ENCODE measurements at regions not wholly inside any gene's neighbourhood (a gene's known extent, or its start where the extent isn't known, plus 50 kb on each side); places are given as distances from the start of the nearest gene placed in this dataset.

- DNase-seq (ENCODE audit: low read depth, low spot score) (no peak), FAIRE-seq (no peak)
- Histone ChIP-seq H3K4me2 (ENCODE audit: control insufficient read depth, extremely low read depth, insufficient read depth, low read depth, low read length) (no peak overlapping the region), H3K79me2 (ENCODE audit: control insufficient read depth, insufficient read depth, low read length) (no peaks in the 10 kb centered on the region), H3K27me3 (ENCODE audit: control insufficient read depth, extremely low read depth, insufficient read depth, low read length) (no peaks in the 10 kb centered on the region), H3K36me3 (ENCODE audit: control insufficient read depth in 2 of 2, extremely low read depth in 1 of 2, insufficient read depth in 2 of 2, low read length in 2 of 2) (no peaks in the 10 kb centered on the region), H2AFZ (ENCODE audit: control insufficient read depth, low read length) (no peak overlapping the region), H3K27ac (ENCODE audit: control insufficient read depth, insufficient read depth, low read length) (no peak overlapping the region), H3K4me3 (ENCODE audit: control insufficient read depth in 2 of 3, extremely low read depth in 1 of 3, insufficient read depth in 2 of 3, low read depth in 1 of 3, low read length in 3 of 3) (no peak overlapping the region), H3K9me3 (ENCODE audit: control insufficient read depth, low read depth, low read length) (no peaks in the 10 kb centered on the region), H3K9ac (ENCODE audit: control insufficient read depth, extremely low read depth, insufficient read depth, low read length) (no peak overlapping the region), H3K4me1 (ENCODE audit: control insufficient read depth, extremely low read depth, insufficient read depth, low read length) (no peaks in the 10 kb centered on the region), H4K20me1 (ENCODE audit: control insufficient read depth, extremely low read depth, insufficient read depth, low read length) (no peaks in the 10 kb centered on the region), H3K9me1 (ENCODE audit: control insufficient read depth, extremely low read depth, insufficient read depth, low read length) (no peaks in the 10 kb centered on the region)
- dilution Hi-C loops (cut with MboI; ENCODE audit: extremely low pct_ligation_motif_present, low sequenced_read_pairs), result no loop called here
- no peak for TF ChIP-seq CTCF (optimal IDR thresholded peaks at IDR 0.05 in 1 of 3, IDR thresholded peaks at IDR 0.05 in 1 of 3, conservative IDR thresholded peaks at IDR 0.05 in 1 of 3; ENCODE audit: extremely low read depth in 1 of 3, insufficient read depth in 2 of 3, low read length in 3 of 3)
- no peak for TF ChIP-seq EZH2 (IDR thresholded peaks at IDR 0.05; ENCODE audit: low read length)
Observed at GRCh38 chr4:17126321-17126966, 228.0 kb upstream of the LDB2 start.

- no peaks in the 10 kb centered on the region for H3K27me3 ChIP-seq (ENCODE audit: control insufficient read depth, extremely low read depth, insufficient read depth, low read length)
- no peaks in the 10 kb centered on the region for H3K9me3 ChIP-seq (ENCODE audit: control insufficient read depth, low read depth, low read length)
- no peak overlapping the region for H3K4me2 ChIP-seq (ENCODE audit: control insufficient read depth, extremely low read depth, insufficient read depth, low read depth, low read length)
- TF ChIP-seq CTCF (optimal IDR thresholded peaks at IDR 0.05 in 1 of 3, IDR thresholded peaks at IDR 0.05 in 1 of 3, conservative IDR thresholded peaks at IDR 0.05 in 1 of 3; ENCODE audit: extremely low read depth in 1 of 3, insufficient read depth in 2 of 3, low read length in 3 of 3), result no peak
- TF ChIP-seq EZH2 (IDR thresholded peaks at IDR 0.05; ENCODE audit: low read length), result no peak
- no peaks in the 10 kb centered on the region for H3K4me1 ChIP-seq (ENCODE audit: control insufficient read depth, extremely low read depth, insufficient read depth, low read length)
- DNase-seq (ENCODE audit: low read depth, low spot score) (no peak), FAIRE-seq (no peak)
- no peak overlapping the region for H3K9ac ChIP-seq (ENCODE audit: control insufficient read depth, extremely low read depth, insufficient read depth, low read length)
- no peaks in the 10 kb centered on the region for H3K36me3 ChIP-seq (ENCODE audit: control insufficient read depth in 2 of 2, extremely low read depth in 1 of 2, insufficient read depth in 2 of 2, low read length in 2 of 2)
- no peaks in the 10 kb centered on the region for H3K79me2 ChIP-seq (ENCODE audit: control insufficient read depth, insufficient read depth, low read length)
- no peak overlapping the region for H2AFZ ChIP-seq (ENCODE audit: control insufficient read depth, low read length)
- no peaks in the 10 kb centered on the region for H4K20me1 ChIP-seq (ENCODE audit: control insufficient read depth, extremely low read depth, insufficient read depth, low read length)
- H3K27ac ChIP-seq (ENCODE audit: control insufficient read depth, insufficient read depth, low read length), result no peak overlapping the region
- no peak overlapping the region for H3K4me3 ChIP-seq (ENCODE audit: control insufficient read depth in 2 of 3, extremely low read depth in 1 of 3, insufficient read depth in 2 of 3, low read depth in 1 of 3, low read length in 3 of 3)
- dilution Hi-C loops (cut with MboI; ENCODE audit: extremely low pct_ligation_motif_present, low sequenced_read_pairs), result no loop called here
- H3K9me1 ChIP-seq (ENCODE audit: control insufficient read depth, extremely low read depth, insufficient read depth, low read length), result no peaks in the 10 kb centered on the region
Observed at GRCh38 chr4:17124767-17125166, 226.3 kb upstream of the LDB2 start.

Measured in keratinocyte (primary cell).